ENCODE measurements at regions not wholly inside any gene's neighbourhood (a gene's known extent, or its start where the extent isn't known, plus 50 kb on each side); places are given as distances from the start of the nearest gene placed in this dataset.

DNA sequence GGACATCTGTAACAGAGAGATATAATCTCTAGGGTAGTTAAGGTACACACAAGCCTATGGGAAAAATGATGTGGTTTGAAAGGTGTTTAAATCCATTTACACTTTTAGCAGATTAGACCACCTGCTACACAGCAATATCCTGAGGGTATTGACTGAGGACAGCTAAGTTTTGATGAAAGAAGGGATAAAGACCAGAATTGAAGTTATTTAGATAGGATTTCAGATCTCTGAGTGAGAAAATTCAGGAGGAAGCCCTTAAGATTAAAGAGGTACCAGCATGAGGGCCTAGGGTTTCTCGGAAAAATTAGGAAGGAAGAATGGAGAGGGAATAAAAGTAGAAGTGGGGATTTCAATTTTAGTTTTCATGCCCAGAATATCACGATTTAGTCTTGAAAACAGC lies 267.3 kb downstream of the COX7C start:
- Histone ChIP-seq H3K27me3 (ENCODE audit: insufficient read depth, low read depth, low read length) (no peaks in the 10 kb centered on the region), H3K9me2 (ENCODE audit: insufficient read depth, low read length) (no peaks in the 10 kb centered on the region), H3F3A (ENCODE audit: insufficient read depth, low read length, poor library complexity, severe bottlenecking) (no peaks in the 10 kb centered on the region), H3K79me2 (replicated peaks; ENCODE audit: insufficient read depth, low read length) (no peaks in the 10 kb centered on the region), H3K36me3 (ENCODE audit: insufficient read depth, low read length) (no peaks in the 10 kb centered on the region), H3K9ac (ENCODE audit: low read length) (no peak overlapping the region), H3K27ac (ENCODE audit: low read length) (no peak overlapping the region), H3K4me2 (ENCODE audit: low read length) (no peak overlapping the region), H2AFZ (ENCODE audit: low read depth, low read length) (no peak overlapping the region), H3K9me3 (ENCODE audit: low read length) (no peaks in the 10 kb centered on the region), H3K4me3 (ENCODE audit: low read length) (no peak overlapping the region), H4K20me1 (ENCODE audit: insufficient read depth) (no peaks in the 10 kb centered on the region)
- no peak for TF ChIP-seq SMC3 (conservative IDR thresholded peaks at IDR 0.05; ENCODE audit: poor library complexity)
- no peak for TF ChIP-seq REST (IDR thresholded peaks at IDR 0.05; ENCODE audit: borderline replicate concordance)

DNA sequence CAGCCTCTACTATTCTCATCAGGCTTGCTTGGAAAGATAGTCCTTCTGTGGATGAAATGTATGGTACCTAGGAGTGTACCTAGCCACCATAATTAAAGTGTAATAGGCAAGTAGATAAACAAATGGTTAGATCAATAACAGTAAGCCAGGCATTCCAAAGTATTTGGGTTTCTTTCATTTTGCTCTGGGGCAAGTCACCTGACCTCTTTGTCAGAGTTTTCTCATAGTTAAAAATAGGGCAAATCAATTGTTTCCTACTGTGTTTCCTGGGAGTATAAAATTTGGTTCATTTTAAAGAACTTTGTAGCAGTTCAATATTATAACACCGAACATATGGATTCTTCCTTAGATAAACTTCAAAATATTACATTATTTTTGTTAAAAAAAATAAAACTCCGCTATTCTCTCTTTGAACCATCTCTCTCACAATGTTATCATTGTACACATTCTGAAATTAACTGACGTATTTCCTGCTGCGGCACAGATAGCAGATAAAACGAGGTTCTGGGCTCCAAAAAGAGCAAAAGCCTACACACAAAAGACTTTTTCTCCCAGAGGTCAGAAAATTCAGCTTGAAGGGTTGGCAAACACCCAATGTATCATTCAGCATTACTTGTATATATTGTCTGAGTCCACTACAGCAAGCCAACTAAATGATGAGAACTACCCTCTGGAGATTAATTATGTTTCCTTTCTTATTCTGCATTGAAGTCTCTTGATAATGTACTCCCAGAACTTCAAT lies 267.9 kb downstream of the COX7C start:
- Histone ChIP-seq H4K20me1 (ENCODE audit: insufficient read depth) (no peaks in the 10 kb centered on the region), H3K4me2 (ENCODE audit: low read length) (no peak overlapping the region), H3K9ac (ENCODE audit: low read length) (no peak overlapping the region), H3K4me3 (ENCODE audit: low read length) (no peak overlapping the region), H3K27me3 (ENCODE audit: insufficient read depth, low read depth, low read length) (no peaks in the 10 kb centered on the region), H3K27ac (ENCODE audit: low read length) (no peak overlapping the region), H3K9me2 (ENCODE audit: insufficient read depth, low read length) (no peaks in the 10 kb centered on the region), H3F3A (ENCODE audit: insufficient read depth, low read length, poor library complexity, severe bottlenecking) (no peaks in the 10 kb centered on the region), H3K9me3 (ENCODE audit: low read length) (no peaks in the 10 kb centered on the region), H2AFZ (ENCODE audit: low read depth, low read length) (no peak overlapping the region), H3K36me3 (ENCODE audit: insufficient read depth, low read length) (no peaks in the 10 kb centered on the region), H3K79me2 (replicated peaks; ENCODE audit: insufficient read depth, low read length) (no peaks in the 10 kb centered on the region)
- TF ChIP-seq SMC3 (conservative IDR thresholded peaks at IDR 0.05; ENCODE audit: poor library complexity) (no peak), MXI1 (conservative IDR thresholded peaks at IDR 0.05; ENCODE audit: poor library complexity, severe bottlenecking) (no peak), RAD21 (conservative IDR thresholded peaks at IDR 0.05) (no peak), EP300 (conservative IDR thresholded peaks at IDR 0.05; ENCODE audit: poor library complexity, severe bottlenecking) (no peak)

DNA sequence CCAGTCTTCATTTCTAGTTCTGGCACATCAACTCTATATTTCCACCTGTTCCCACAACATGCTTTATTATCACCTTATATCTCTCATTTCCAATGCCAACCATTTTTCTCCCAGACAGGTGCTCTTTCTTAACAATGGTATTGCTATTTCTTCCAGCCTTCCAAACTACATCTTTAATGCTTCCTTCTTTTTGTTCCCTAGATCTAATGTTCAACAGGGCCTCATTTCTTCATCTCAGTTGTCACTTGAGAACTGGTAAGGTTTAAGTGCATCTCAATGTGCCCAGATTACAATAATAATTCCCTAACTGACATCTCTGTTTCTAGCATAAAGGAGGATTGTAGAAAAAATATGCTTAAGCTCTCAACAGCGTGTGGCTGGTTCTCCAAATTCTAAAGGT lies 272.6 kb downstream of the COX7C start:
- no peaks in the 10 kb centered on the region for H3K36me3 ChIP-seq (ENCODE audit: insufficient read depth, low read length)
- no peaks in the 10 kb centered on the region for H3K27me3 ChIP-seq (ENCODE audit: insufficient read depth, low read depth, low read length)
- H4K20me1 ChIP-seq (ENCODE audit: insufficient read depth): no peaks in the 10 kb centered on the region
- peak; percentile 61 for TF ChIP-seq POLR2AphosphoS5 (IDR thresholded peaks at IDR 0.05)
- TF ChIP-seq EP300 (conservative IDR thresholded peaks at IDR 0.05; ENCODE audit: poor library complexity, severe bottlenecking): peak; percentile 88
- no peak for TF ChIP-seq SMC3 (conservative IDR thresholded peaks at IDR 0.05; ENCODE audit: poor library complexity)
- TF ChIP-seq, protein P1, sequence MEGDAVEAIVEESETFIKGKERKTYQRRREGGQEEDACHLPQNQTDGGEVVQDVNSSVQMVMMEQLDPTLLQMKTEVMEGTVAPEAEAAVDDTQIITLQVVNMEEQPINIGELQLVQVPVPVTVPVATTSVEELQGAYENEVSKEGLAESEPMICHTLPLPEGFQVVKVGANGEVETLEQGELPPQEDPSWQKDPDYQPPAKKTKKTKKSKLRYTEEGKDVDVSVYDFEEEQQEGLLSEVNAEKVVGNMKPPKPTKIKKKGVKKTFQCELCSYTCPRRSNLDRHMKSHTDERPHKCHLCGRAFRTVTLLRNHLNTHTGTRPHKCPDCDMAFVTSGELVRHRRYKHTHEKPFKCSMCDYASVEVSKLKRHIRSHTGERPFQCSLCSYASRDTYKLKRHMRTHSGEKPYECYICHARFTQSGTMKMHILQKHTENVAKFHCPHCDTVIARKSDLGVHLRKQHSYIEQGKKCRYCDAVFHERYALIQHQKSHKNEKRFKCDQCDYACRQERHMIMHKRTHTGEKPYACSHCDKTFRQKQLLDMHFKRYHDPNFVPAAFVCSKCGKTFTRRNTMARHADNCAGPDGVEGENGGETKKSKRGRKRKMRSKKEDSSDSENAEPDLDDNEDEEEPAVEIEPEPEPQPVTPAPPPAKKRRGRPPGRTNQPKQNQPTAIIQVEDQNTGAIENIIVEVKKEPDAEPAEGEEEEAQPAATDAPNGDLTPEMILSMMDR (IDR thresholded peaks at IDR 0.05; ENCODE audit: poor library complexity, severe bottlenecking): no peak
- peak; percentile 66 for TF ChIP-seq REST (IDR thresholded peaks at IDR 0.05; ENCODE audit: borderline replicate concordance)
- TF ChIP-seq TAF1 (IDR thresholded peaks at IDR 0.05; ENCODE audit: low read depth): no peak
- no peak for TF ChIP-seq MXI1 (conservative IDR thresholded peaks at IDR 0.05; ENCODE audit: poor library complexity, severe bottlenecking)
- TF ChIP-seq EZH2 (IDR thresholded peaks at IDR 0.05; ENCODE audit: borderline replicate concordance, insufficient read depth, low read length, poor library complexity, severe bottlenecking): no peak
- TF ChIP-seq RAD21 (conservative IDR thresholded peaks at IDR 0.05): no peak
- H3K9me3 ChIP-seq (ENCODE audit: low read length): no peaks in the 10 kb centered on the region
- H3K27ac ChIP-seq (ENCODE audit: low read length): peak overlapping the region; percentile 9
- H3F3A ChIP-seq (ENCODE audit: insufficient read depth, low read length, poor library complexity, severe bottlenecking): no peaks in the 10 kb centered on the region
- no peak overlapping the region for H2AFZ ChIP-seq (ENCODE audit: low read depth, low read length)
- H3K79me2 ChIP-seq (replicated peaks; ENCODE audit: insufficient read depth, low read length): no peaks in the 10 kb centered on the region
- H3K4me2 ChIP-seq (ENCODE audit: low read length): no peak overlapping the region
- H3K4me3 ChIP-seq (ENCODE audit: low read length): no peak overlapping the region
- no peaks in the 10 kb centered on the region for H3K9me2 ChIP-seq (ENCODE audit: insufficient read depth, low read length)
- no peak overlapping the region for H3K9ac ChIP-seq (ENCODE audit: low read length)

Measured in neural cell (in vitro differentiated cells).